ENCODE measurements at regions not wholly inside any gene's neighbourhood (a gene's known extent, or its start where the extent isn't known, plus 50 kb on each side); places are given as distances from the start of the nearest gene placed in this dataset.

GRCh38 chrX:115491766-115492165 is 69.2 kb upstream of the PLS3 start:
- DNase-seq = no peak

DNA sequence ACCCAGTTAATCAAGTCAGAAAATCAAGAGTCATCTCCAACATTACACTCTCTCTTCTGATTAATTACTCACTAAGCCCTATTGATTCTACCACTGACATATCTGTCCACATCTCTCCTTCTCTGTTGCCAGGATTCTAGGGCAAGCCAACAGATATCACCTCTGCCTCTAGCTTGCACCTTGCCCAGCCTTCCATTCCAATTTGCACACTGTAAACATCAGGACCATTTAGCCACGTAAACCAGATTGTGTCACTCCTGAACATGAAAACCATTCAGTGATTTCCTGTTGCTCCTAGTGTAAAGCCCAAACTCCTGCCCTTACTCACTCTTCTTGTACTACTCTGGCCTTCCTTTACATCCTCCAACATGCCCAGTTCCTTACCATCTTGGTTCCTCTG is 68.0 kb upstream of the PLS3 start:
- no peak for DNase-seq

- no peak for DNase-seq
These were observed 66.8 kb upstream of the PLS3 start for GRCh38 chrX:115494161-115494560.

- DNase-seq = no peak
These were observed 61.7 kb upstream of the PLS3 start for GRCh38 chrX:115499112-115499805.

DNA sequence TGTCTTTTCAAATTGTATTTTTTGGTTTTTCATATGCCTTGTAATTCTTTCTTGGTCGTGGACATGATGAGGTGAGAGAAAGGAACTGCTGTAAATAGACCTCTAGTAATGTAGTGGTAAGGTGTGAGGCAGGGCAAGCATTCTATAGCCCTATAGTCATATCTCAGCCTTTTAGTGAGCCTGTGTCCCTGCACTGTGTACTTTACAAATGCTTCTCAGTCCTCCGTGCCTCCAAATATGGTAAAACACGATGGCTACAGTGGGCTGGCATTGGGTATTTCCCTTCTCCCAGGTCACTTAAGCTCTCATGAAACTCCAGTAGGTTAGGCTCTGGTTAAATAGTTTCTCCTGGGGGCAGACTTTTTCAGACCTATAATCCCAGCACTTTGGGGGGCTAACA is 57.9 kb upstream of the PLS3 start:
- no peak for DNase-seq

DNA sequence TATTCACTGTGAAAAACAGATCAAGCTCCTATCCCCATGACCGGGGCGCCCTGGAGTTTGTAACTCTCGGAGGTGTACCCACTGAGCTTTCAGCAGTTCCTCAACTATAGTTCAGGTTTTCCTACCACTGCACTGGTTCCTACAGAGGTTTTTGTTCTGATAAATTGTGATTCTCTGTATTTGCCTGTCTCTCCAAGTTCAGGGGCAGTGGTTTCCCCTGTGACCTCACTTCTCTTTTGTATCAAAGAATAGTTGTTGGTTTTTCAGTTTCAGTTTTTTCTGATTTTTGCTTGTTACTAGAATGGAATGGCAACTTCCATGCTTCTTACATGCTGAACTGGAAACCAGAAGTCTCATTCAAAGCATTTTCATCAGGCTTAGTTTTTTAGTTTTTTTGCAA is 56.8 kb upstream of the PLS3 start:
- DNase-seq = no peak

Data from left kidney (tissue), 1 donor.